ENCODE measurements at regions not wholly inside any gene's neighbourhood (a gene's known extent, or its start where the extent isn't known, plus 50 kb on each side); places are given as distances from the start of the nearest gene placed in this dataset.

GRCh38 chr21:38747810-38748209, 57.9 kb upstream of the ETS2 start:
- TF ChIP-seq CTCF (IDR thresholded peaks at IDR 0.05; ENCODE audit: low read depth, low read length) (no peak), POLR2A (IDR thresholded peaks at IDR 0.05; ENCODE audit: extremely low read depth, insufficient read length) (no peak), MAX (IDR thresholded peaks at IDR 0.05; ENCODE audit: low read depth, low read length) (no peak)
